Panc1 (cell line): ENCODE measurements at regions not wholly inside any gene's neighbourhood (a gene's known extent, or its start where the extent isn't known, plus 50 kb on each side); places are given as distances from the start of the nearest gene placed in this dataset.

ENCODE experiments used
- CTCF ChIP-seq: fragments of 450-650 bp; IDR thresholded peaks from 2 replicates; pipeline ENCODE4 v1.5.1; 2017; ENCODE audit warnings: mild to moderate bottlenecking
- POLR2AphosphoS5 ChIP-seq: IDR thresholded peaks from 2 replicates; pipeline ENCODE4 v1.6.1; 2012; ENCODE audit warnings: mild to moderate bottlenecking, low read depth, low read length, moderate library complexity
- REST ChIP-seq, 2 experiments: IDR thresholded peaks; 2 replicates each; pipeline ENCODE4 v1.6.1; 2011 to 2012; ENCODE audit warnings: low read depth in 2 of 2, control low read depth in 1 of 2, low read length in 1 of 2, mild to moderate bottlenecking in 1 of 2, moderate library complexity in 1 of 2; ENCODE audit not compliant: insufficient read depth in 1 of 2
- SIN3A ChIP-seq: IDR thresholded peaks from 2 replicates; pipeline ENCODE4 v1.6.1; 2012; ENCODE audit warnings: low read depth, mild to moderate bottlenecking, low read length, moderate library complexity, borderline replicate concordance; ENCODE audit not compliant: insufficient read depth
- TCF7L2 ChIP-seq: IDR thresholded peaks from 2 replicates; pipeline ENCODE4 v1.6.1; 2011; ENCODE audit warnings: mild to moderate bottlenecking, low read depth, low read length, inconsistent platforms

GRCh38 chr3:101122681-101123080 is 129.5 kb upstream of the ABI3BP start:
- no peak for TF ChIP-seq CTCF
- no peak for TF ChIP-seq SIN3A
- no peak for TF ChIP-seq POLR2AphosphoS5
- no peak for TF ChIP-seq TCF7L2
- TF ChIP-seq REST (IDR thresholded peaks at IDR 0.05; ENCODE audit: insufficient read depth in 1 of 2, low read depth in 2 of 2, low read length in 1 of 2): no peak
